GM18502 (cell line): ENCODE measurements at regions not wholly inside any gene's neighbourhood (a gene's known extent, or its start where the extent isn't known, plus 50 kb on each side); places are given as distances from the start of the nearest gene placed in this dataset.

Experiments used
- ATAC-seq: cut with Tn5 transposase; IDR thresholded peaks from one replicate; pipeline ENCODE4 v1.9.1; 2021; ENCODE audit warnings: mild to moderate bottlenecking; ENCODE audit not compliant: unreplicated experiment, poor library complexity

- no peak for ATAC-seq
These were observed 111.5 kb upstream of the RPS6KA2 start for GRCh38 chr6:166738386-166739116.

- ATAC-seq, result no peak
These were observed 110.2 kb upstream of the RPS6KA2 start for GRCh38 chr6:166737261-166737660.

- no peak for ATAC-seq
These were observed 109.6 kb upstream of the RPS6KA2 start for GRCh38 chr6:166736634-166737033.

- ATAC-seq, result no peak
These were observed 106.8 kb upstream of the RPS6KA2 start for GRCh38 chr6:166733900-166734299.

GRCh38 chr6:166729658-166730057 lies 102.6 kb upstream of the RPS6KA2 start:
- ATAC-seq, result no peak

GRCh38 chr6:166728884-166729530 lies 102.0 kb upstream of the RPS6KA2 start:
- ATAC-seq, result no peak

- ATAC-seq, result no peak
These were observed 99.2 kb upstream of the RPS6KA2 start for GRCh38 chr6:166726201-166726600.

GRCh38 chr6:166725571-166725970 lies 98.5 kb upstream of the RPS6KA2 start:
- ATAC-seq, result no peak

- ATAC-seq, result no peak
These were observed 97.5 kb upstream of the RPS6KA2 start for GRCh38 chr6:166724576-166724975.

GRCh38 chr6:166722785-166723184 lies 95.7 kb upstream of the RPS6KA2 start:
- ATAC-seq, result no peak

- no peak for ATAC-seq
These were observed 94.5 kb upstream of the RPS6KA2 start for GRCh38 chr6:166721576-166721975.

- ATAC-seq, result no peak
These were observed 93.8 kb upstream of the RPS6KA2 start for GRCh38 chr6:166720856-166721255.

- no peak for ATAC-seq
These were observed 92.0 kb upstream of the RPS6KA2 start for GRCh38 chr6:166719019-166719418.

- no peak for ATAC-seq
These were observed 91.5 kb upstream of the RPS6KA2 start for GRCh38 chr6:166718516-166718915.

- ATAC-seq, result no peak
These were observed 90.0 kb upstream of the RPS6KA2 start for GRCh38 chr6:166716910-166717617.

- no peak for ATAC-seq
These were observed 88.9 kb upstream of the RPS6KA2 start for GRCh38 chr6:166715992-166716391.

GRCh38 chr6:166715065-166715464 lies 88.0 kb upstream of the RPS6KA2 start:
- no peak for ATAC-seq

- no peak for ATAC-seq
These were observed 87.5 kb upstream of the RPS6KA2 start for GRCh38 chr6:166714581-166714980.

GRCh38 chr6:166714187-166714510 lies 87.1 kb upstream of the RPS6KA2 start:
- no peak for ATAC-seq

- no peak for ATAC-seq
These were observed 86.6 kb upstream of the RPS6KA2 start for GRCh38 chr6:166713434-166714186.
